Tibial nerve (tissue), 4 donors: ENCODE measurements at regions not wholly inside any gene's neighbourhood (a gene's known extent, or its start where the extent isn't known, plus 50 kb on each side); places are given as distances from the start of the nearest gene placed in this dataset.

Source experiments
- EP300 ChIP-seq, 2 donors: sonication (generic); formaldehyde crosslinking; IDR thresholded peaks; one replicate each; pipeline ENCODE4 v1.6.1; 2017; ENCODE audit warnings: antibody characterized with exemption in 2 of 2, mild to moderate bottlenecking in 1 of 2
- POLR2A ChIP-seq, 2 donors: fragments of 450-650 bp; IDR thresholded peaks; one replicate each; pipeline ENCODE4 v1.6.1; 2017; ENCODE audit warnings: antibody characterized with exemption in 2 of 2, mild to moderate bottlenecking in 2 of 2, moderate library complexity in 2 of 2
- TF ChIP-seq, protein P1 (sequence below), 5 experiments: fragments of 200-600 bp in 3 of 5; fragments of 450-650 bp in 2 of 5; sonication (generic) in 3 of 5; IDR thresholded peaks; one replicate each; pipeline ENCODE4 v1.5.1; 2016 to 2019; ENCODE audit warnings: antibody characterized with exemption in 5 of 5, mild to moderate bottlenecking in 3 of 5, moderate library complexity in 2 of 5

DNA sequence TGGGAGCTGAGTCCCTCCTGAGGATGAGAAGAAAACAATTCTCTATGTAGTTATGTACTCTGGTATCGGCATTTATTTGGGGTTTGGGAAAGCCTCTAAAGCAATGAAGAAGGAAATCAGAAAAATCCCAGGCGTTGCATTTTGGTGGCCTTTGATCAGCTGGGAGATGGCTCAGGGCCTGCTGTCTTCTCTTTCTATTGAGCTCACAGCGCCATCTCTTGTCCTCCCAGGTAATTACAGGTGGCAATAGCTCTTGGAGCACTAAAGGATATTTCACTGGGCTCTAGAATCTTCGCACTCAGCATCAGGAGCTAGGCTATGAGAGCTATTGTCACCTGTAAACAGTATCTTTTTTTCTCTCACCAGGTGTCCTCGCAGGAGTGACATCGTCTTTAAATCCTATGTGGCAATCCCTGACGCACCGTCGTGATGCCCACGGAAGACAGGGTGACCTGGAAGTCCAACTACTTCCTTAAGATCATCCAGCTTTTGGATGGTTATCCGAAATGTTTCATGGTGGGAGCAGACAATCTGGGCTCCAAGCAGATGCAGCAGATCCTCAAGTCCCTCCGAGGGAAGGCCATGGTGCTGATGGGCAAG lies 76.1 kb upstream of the PMAIP1 start:
- TF ChIP-seq, protein P1, sequence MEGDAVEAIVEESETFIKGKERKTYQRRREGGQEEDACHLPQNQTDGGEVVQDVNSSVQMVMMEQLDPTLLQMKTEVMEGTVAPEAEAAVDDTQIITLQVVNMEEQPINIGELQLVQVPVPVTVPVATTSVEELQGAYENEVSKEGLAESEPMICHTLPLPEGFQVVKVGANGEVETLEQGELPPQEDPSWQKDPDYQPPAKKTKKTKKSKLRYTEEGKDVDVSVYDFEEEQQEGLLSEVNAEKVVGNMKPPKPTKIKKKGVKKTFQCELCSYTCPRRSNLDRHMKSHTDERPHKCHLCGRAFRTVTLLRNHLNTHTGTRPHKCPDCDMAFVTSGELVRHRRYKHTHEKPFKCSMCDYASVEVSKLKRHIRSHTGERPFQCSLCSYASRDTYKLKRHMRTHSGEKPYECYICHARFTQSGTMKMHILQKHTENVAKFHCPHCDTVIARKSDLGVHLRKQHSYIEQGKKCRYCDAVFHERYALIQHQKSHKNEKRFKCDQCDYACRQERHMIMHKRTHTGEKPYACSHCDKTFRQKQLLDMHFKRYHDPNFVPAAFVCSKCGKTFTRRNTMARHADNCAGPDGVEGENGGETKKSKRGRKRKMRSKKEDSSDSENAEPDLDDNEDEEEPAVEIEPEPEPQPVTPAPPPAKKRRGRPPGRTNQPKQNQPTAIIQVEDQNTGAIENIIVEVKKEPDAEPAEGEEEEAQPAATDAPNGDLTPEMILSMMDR (IDR thresholded peaks at IDR 0.05) = peak; percentile 46 to 65 (median 54)
- TF ChIP-seq EP300 (IDR thresholded peaks at IDR 0.05) = no peak
- no peak for TF ChIP-seq POLR2A (IDR thresholded peaks at IDR 0.05)
